GM20000 (cell line): ENCODE measurements at regions not wholly inside any gene's neighbourhood (a gene's known extent, or its start where the extent isn't known, plus 50 kb on each side); places are given as distances from the start of the nearest gene placed in this dataset.
"Not testable (repeated sequence)": the region's sequence is repeated elsewhere in the genome, so short reads cannot be mapped to it uniquely, and the experiment has no call there.

Source experiments
- DNase-seq: peaks from one replicate; pipeline ENCODE4 v3.0.0; 2012; ENCODE audit warnings: low spot score
- CTCF ChIP-seq: IDR thresholded peaks from 2 replicates; pipeline ENCODE4 v1.5.1; 2012; ENCODE audit warnings: mild to moderate bottlenecking, control low read depth; ENCODE audit errors: extremely low read depth, missing control alignments

- TF ChIP-seq CTCF: no peak
- no peak for DNase-seq
Measured at GRCh38 chr10:78231327-78231726, 197.7 kb downstream of the RPS24 start.

DNA sequence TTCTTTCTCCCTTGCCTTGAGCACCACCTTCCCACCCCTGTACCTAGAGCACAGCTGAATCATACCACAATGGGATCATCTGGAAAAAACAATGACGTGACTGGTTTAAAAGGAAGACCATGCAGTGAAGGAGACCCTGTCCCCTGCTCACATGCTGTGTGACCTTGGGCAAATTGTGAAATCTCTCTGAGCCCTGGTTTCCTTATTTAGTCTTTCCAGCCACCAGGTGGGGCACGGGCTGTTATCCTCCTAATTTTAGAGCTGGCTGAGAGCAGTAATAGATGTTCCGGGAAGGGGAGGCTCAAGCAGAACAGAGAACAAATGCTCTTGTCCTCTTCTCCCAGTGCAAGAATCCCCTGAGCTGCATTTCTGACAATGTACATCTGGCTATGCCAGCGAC lies 198.3 kb downstream of the RPS24 start:
- no peak for DNase-seq
- no peak for TF ChIP-seq CTCF

GRCh38 chr10:78236416-78237015 lies 202.9 kb downstream of the RPS24 start:
- DNase-seq: no peak
- no peak for TF ChIP-seq CTCF

DNA sequence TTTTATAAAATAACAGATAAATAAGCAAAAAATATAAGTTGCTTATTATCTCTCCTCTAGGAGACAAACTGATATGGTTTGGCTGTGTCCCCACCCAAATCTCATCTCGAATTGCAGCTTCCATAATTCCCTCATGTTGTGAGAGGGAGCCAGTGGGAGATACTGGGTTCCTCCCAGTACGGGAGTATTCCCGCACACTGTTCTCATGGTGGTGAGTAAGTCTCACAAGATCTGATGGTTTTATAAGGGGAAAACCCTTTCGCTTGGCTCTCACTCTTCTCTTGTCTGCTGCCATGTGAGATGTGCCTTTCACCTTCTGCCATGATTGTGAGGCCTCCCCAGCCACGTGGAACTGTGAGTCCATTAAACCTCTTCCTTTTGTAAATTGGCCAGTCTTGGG lies 204.3 kb downstream of the RPS24 start:
- DNase-seq: not testable (repeated sequence)

DNA sequence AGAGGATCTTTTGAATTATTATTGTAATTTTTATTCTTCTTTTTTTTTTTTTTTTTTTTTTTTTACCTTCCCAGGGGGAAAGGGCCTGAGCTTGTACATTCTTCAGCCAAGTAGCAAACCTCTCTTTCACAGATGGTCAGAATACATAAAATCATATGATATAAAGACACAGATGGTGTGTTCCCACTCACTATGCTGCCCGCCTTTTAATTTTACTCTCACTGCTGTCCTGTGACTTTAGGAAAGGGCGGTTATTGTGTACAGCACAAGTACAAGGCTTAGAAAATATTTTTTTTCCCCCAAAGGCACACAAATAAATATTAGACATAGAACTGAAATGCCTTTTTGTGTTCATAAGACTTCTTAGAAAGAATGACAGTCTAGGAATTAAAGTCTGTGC lies 213.6 kb downstream of the RPS24 start:
- DNase-seq: no peak
- no peak for TF ChIP-seq CTCF

GRCh38 chr10:78247821-78248220 lies 214.2 kb downstream of the RPS24 start:
- no peak for TF ChIP-seq CTCF
- no peak for DNase-seq

DNA sequence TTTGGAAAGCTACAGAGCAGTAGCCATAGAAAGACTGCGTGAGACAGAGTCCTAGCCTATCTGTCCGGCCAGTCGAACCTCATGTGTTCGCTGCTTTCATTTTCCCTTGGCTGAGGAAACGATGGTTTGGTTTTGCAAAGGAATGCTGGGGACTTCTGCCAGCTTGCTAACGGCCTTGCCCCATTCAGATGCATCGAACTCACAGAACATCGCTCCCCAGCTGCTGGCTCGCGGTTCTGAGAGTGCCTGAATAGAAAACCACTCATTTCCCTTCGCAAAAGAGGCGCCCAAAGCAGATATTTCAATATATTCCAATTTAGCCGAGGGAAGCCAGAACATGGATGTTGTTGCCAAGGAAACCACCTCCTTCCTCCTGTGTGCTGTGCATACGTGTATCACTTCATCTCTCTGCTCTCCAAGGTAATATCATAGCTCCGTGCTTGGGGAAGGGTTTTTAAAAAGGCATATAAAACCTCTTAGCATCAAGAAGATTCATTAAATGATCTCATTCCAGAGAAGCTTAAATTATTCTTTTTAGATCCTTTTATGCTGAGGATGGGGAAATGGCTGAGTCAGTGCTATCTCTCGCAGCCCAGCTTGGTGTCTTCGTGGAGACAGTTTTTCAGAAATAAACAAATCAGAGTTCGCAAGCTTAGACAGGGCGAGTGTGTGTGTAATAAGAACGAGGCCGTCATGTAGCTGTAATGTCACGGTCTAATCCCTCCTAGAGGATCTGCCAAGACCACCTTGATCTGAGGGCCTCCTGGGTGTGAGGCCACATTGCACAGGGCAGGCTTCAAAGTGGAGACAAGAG lies 215.2 kb downstream of the RPS24 start:
- TF ChIP-seq CTCF: no peak
- no peak for DNase-seq

GRCh38 chr10:78249690-78250089 lies 216.0 kb downstream of the RPS24 start:
- TF ChIP-seq CTCF: no peak
- DNase-seq: no peak
